NCI-H146 treated with DMSO at 0.1 percent for 48 hours (cell line): ENCODE measurements at regions not wholly inside any gene's neighbourhood (a gene's known extent, or its start where the extent isn't known, plus 50 kb on each side); places are given as distances from the start of the nearest gene placed in this dataset.

ENCODE experiments used
- DNase-seq: peaks from one replicate; lab custom pipeline; 2025; ENCODE audit not compliant: unreplicated experiment; lab: John Stamatoyannopoulos, UW

DNA sequence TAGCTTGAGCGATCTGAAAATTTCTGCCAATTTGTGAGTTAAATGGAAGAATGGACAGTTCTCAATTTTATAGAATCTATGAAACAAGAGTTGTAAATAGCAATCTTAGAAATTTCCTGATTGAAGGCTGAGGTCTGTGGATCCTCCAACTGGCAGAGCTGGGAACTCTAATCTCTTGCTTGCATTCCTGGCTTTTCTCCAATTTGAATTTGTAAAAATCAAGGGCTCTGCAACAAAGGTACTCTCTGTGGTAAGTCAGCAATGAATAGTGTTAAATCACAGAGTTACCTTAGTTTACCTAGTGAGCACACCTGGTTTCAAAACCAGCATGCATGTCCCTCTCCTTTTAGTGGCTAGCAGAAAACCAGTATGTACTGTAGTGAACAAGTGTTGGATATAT is 1070.5 kb downstream of the TDRD15 start:
- DNase-seq, result no peak

DNA sequence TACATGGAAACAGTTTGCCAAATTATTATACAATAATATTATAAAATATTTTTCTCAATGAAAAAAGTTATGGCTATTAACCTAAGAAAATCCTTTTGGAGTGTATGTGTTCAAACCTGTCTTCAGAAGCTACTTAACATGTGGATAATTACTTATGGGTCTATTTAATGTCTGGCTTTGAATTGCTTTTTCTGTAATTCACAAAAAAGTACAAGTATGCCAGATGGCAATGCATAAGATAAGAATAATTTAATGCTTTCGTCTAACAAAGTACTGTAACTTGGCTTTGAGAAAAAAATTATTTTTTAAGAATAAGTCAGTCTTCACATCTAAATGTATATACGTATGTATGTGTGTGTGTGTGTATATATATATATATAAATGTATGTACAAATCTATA is 1073.0 kb downstream of the TDRD15 start:
- DNase-seq, result no peak

DNA sequence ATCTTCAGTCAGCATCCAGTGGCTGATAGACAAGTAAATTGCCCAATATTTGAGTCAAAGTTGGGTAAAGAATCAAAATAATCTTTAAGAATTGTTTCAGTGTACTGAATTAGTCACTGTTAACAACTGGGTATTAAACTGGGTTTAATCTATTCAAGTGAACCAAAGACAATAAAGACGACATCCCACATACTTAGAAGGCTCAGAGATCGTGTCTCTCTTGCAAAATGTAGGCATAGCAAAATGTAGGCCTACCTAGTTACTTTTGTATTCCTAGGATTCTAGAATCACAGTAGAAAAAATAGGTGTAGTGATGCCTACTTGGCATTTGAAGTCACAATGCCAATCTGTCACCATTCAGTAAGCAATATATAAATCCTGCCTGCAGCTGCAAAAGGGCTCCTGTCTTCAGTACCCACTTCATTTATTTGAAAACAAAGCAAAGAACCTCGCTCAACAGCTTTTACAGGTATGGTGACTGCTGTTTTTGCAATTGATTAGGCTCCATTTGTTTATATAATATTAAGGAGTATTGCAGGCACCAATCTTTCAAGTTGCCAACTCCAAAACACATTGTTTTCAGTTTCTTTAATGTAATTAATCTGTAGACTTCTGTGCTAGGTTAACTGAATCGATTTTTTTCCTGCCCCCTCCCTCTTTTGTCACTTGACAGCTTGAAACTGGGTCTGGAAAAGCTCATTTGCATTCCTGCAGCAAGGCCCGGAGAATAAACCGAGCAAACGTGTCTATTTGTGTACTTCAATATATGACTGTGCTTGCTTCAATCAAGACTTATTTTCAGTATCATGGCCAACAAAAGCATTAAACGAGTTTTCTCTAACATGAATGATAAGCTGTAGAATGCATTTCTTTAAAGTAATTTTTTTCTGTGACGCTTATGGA is 1074.9 kb downstream of the TDRD15 start:
- no peak for DNase-seq

DNA sequence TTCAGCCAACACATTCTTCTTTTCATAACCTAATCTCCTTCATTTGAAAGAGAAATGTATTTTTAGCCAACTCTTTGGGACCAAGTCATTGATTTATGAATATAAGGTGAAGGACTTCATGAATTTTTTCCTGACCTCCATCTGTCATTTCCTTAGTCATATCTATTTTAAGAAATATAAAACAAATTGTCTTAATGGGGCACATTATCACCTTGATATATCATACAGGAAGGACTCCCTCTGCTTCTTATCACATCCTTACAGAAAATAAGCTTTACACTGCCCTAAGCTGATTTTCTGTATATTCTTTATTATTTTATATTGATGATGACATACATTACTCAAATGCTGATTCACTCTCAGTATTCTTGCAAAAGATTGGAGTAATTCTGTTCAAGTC is 1076.2 kb downstream of the TDRD15 start:
- no peak for DNase-seq

DNA sequence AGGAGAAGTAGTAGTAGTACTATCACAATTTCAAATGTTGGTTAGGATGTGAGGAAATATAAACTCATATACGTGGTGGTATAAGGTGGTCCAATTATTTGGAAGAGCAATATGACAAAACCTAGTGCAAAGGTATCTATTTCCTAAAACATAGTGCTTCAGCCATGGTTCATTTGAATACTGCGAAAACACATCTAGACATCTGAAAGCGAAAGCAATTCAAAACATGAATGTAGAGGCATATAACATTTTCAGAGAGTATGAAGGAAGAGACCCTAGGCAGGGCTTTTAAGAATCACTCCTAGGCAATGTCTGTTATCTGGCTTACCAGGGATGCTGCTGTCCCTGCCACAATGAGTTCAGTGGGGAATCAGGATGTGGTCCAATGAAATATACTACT is 1085.8 kb downstream of the TDRD15 start:
- no peak for DNase-seq

DNA sequence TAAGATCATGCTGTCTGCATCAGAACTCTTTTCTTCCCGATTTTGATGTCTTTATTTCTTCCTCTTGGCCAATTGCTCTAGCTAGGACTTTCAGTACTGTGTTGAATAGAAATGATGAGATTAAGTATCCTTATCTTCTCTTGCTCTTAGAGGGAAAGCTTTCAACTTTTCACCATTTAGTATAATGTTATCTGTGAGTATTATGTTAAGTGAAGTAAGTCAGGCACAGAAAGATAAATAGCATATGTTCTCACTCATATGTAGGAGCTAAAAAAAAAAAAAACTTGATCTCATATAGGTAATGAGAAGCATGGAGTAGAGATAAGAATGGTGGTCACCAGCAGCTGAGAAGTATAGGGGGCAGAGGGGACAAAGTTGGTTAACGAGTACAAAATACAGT is 1089.5 kb downstream of the TDRD15 start:
- no peak for DNase-seq

DNA sequence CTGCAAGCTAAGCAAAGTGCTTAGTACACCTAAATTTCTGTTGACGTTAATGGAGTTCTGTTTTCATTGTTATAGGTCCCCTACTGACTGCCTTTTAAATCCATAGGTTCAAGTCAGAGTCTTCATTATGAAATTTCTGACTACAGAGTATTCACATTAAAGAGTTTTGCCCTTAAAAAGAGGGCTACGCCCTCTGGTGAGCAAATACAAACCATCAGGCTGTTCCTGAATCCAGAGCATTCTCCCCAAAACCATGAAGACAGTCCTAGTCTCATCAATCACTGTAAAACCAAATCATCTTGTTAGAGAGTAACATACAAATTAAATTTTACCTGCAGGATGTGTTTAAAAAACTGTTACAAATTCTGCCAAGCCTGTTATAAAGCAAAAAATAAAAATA is 1091.7 kb downstream of the TDRD15 start:
- no peak for DNase-seq

DNA sequence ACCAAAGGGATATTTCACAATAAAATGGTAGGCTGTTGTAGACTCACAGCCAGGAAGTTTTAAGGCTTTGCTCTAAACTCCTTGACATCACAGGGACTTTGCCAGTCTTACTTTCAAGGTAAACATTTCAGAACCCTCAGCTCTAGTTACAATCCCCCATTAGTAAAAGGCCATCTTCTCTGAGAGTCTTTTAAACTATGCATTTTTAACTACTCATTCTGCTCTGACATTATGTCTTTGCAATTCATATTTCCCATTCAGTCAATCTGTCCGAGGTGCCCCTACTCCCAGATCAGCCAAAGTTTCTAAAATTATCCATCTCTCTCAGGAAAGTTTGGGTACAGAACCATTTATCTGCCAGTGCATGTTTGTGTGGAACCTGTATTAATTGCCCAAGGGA is 1094.1 kb downstream of the TDRD15 start:
- no peak for DNase-seq

DNA sequence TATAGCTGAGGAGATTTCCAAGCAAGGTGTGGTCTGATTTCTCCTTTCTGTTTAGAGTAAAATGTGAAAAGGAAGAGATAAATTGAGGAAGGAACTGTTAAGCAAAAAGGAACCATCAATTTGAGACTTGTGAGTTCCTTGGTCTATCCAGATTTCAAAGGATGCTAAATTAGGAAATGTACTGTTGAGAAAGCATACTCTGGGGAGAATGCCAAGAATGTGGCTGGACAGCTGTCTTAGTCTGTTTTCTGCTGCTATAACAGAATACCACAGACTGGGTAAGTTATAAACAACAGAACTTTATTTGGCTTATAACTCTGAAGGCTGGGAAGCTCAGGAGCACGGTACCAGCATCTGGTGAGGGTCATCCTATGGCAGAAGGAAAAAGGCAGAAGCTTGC is 1097.2 kb downstream of the TDRD15 start:
- DNase-seq, result no peak

DNA sequence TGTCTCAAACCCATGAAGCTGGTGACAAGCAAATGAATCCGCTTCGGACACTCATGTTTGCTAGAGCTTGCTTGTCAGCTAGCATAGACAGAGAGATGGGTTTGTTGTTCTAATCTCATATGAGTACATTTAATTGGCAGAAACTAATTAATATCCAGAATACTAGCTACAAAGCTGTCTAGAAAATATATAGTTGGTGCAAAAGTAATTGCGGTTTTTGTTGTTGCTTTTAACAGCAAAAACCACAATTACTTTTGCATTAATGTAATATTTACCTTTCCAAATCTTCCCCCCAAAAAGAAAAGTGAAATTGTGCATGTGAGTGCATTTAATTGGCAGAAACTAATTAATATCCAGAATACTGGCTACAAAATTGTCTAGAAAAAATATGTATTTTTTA is 1115.2 kb downstream of the TDRD15 start:
- DNase-seq, result no peak

DNA sequence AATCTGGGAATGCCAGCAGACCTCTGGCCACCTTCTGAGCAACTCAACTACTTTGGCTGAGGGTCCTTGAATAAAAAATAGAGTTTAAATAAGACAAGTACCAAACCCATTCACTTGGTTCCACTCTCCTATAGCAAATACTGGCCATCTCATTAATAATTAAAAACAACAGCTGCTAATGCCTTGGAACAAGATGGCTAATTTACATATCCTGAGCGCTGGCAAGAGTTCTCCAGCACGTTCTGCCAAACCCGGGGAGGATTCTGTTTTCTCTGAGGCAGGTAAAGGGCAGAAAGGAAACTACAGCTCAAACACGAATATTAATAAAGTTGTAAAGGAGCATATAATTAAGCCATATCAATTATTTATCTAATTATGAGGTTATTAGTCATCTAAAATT is 1123.7 kb downstream of the TDRD15 start:
- DNase-seq, result no peak

DNA sequence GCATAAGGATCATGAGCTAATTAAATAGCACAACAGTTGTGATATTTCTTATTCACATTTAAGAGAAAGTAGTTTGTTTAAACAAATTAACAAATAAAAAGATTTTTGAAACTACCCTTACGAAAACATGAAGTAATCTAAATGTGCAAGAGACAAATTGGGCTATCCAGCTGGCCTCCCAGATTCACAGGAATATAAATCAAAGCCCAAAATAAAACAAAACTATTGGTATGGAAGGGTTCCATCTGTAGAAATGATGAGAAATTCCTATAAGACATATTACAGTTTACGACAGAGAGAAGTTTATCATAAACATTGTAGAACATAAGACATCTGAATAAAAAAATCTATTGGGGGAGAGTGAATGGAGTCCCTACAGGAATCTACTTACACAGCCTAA is 1125.1 kb downstream of the TDRD15 start:
- DNase-seq, result no peak

DNA sequence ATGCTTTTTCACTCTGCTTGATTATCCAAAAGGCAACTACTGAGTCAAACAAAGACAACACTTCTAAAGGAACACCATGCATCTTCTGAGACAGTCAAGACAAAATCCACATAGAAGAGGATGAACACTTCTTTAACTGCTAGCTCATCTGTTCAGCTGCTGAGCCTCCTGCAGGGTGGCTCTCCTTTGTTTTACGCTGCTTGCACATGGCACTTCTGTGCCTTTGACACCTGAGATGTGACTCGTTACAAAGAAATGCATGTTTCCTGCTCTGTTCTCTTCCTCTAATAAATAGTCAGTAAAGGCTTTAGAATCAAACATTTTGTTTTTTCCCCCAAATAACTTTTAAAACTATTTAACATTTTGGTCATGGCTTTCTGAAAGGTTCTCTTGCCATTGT is 1129.4 kb downstream of the TDRD15 start:
- DNase-seq, result no peak

DNA sequence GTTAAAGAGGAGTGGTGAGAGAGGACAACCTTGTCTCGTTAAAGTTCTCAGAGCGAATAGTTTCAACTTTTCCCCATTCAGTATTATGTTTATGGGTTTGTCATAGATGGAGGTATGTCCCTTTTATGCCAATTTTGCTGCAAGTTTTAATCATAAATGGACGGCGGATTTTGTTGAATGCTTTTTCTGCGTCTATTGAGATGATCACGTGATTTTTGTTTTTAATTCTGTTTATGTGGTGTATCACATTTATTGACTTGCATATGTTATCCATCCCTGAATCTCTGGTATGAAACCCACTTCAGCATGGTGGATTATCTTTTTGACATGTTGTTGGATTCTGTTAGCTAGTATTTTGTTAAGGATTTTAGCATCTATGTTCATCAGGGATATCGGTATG is 1123.8 kb upstream of the KLHL29 start:
- no peak for DNase-seq

DNA sequence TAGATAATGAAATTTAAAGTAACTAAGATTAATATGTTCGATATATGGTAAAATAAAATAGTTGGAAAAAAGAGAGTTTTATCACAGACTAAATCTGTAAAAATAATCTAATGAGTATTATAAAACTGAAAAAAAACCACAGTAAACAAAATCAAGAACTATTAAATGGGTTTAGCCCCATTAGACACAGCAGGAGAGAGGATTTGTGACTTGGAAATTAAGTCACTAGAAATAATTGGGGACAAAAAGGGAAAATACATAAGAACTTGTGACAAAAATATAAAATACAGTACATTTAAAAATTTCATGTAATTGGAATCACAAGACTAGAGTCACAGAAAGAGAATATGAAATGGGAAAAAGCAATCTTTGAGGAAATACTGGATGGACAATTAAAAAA is 1114.6 kb upstream of the KLHL29 start:
- DNase-seq, result no peak

DNA sequence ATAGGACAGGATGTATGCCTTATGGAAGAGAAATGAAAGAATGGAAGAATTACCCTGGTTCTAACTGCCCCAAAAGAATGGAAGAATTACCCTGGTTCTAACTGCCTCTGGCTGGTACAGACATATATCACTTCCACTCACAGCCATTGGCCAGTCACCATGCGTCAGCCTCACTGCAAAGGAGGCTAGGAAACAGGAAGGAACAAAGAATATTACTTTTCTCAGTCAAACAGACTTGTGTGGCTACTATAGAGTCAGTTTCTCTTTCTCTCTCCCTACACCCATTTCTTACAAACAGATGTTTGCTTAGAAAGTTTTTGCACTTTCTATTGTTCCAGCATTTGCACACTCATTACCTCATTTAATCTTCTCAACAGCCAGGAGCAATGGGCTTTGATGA is 1111.1 kb upstream of the KLHL29 start:
- DNase-seq, result no peak

DNA sequence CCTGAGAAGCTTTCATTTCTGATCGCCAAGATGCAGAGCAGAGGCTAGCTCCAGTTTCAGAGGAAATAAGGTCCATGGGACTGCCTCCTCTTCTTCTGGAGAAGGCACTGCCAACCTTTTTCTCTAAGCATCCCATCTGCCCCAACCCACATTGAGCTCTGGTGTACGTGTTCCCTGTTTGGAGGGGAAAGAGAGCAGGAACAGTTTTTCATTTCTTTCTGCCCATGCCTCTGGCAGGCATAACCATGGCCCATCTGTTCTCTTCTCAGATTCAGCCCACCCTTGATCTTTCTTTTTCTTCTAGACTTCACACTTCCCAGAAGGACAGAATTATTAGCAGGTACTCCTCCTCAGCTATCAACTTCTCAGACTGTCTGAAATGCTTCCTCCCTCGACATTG is 1110.3 kb upstream of the KLHL29 start:
- DNase-seq, result no peak

DNA sequence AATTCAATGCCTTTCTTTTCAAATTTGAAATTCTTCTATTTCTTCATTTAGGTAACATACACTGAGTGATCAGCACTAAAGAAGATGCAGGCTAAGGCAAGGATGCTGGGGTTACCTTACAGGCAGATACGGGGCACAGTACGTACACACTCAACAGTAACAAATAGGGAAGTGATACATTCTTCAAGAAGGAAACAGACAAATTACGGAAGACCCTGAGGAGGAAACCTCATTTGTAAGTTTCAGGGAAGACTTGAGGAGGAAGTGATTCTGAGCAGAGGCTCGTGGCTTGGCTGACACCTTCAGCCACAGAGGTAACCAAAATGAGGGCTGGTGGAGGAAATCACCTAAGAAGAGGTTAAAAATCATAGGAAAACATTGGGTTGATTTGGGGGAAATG is 1108.3 kb upstream of the KLHL29 start:
- DNase-seq, result no peak

DNA sequence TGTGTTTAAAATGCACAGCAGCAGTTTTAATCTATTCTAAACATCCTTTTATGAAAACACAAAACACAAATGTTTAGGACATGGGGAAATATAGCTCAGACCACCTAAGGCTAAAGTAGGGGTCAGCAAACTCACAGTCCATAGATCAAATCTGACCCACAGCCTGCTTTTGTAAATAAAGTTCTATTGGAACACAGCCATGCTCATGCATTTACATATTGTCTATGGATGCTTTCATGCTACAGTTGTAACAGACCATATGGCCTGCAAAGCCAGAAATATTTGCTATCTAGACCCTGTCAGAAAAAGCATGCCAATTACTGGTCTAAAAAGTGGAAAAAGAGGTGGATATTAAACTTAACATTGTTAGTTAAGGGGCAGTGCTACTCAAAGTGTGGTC is 1105.4 kb upstream of the KLHL29 start:
- DNase-seq, result no peak

DNA sequence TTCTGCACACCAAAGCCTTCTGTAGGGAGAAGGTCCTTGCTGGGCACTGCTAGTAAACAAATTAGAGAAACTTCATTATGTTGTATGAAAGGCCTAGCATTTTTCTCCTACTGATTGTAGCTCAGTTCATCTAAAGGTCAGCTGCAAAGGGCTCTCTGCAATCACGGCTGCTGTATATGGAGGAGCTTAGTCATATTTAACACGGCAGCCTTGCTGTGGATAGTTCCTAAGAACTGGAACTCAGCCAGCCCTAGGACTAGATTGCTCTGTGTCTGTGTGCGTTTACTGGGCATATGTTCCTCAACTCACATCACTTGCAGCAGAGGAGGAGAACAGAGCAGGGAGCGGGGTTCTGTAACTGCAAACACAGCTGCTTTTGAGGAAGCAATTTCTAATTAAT is 1103.9 kb upstream of the KLHL29 start:
- no peak for DNase-seq

DNA sequence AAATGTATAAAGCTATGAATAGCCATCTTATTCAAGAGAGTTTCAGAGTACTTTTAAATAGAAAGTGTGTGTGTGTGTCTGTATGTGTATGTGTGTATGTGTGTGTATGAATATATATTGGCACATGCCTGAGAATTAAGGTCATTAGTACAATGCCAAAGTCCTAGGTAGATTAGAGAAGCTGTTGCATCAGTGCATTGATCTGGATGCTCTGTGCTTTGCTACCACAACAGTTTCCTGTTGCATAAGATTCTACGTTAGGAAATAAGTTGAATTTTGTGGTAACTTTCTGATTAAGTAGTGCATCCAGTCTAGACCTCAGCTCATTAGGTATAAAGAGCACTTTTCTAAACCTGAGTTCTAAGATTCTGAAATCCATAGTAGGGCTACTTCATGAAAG is 1102.8 kb upstream of the KLHL29 start:
- no peak for DNase-seq

DNA sequence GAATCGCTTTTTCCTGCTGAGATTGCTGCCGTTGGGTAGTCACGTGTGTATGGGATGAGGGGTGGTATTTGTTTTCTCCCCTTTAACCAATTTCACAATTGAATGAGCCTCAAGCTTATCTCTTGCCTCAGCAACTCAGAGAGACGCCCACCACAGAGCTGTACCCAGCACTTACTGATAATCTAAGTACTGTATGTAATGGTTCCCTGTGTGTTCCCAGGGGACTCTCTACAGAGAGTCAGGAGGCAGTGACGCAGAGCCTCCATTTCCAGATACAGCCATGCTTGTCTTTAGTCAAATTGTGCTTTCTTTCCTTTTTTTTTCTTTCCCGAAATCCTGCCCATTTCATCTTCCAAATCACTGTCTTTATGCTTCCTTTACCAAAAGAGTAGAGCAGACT is 1102.1 kb upstream of the KLHL29 start:
- no peak for DNase-seq

DNA sequence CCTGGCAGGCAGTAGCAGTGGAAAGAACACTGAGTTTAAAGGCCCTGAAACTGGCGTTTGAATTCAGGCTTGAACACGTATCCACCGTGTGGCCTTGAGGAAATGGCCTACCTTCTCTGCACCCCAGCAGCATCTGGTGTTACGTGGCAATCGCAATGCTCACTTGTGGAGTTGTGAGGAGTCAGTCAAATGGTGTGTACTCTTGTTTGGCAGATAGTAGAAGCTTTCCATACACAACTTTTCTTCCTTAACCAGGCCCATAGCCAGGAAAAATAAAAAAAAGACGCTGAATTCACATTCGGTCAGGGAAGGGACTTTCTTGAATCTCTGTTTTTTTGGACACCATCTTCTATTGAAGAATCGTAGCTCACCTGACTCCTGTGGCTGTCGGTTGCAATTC is 1101.5 kb upstream of the KLHL29 start:
- no peak for DNase-seq
